Left ventricle myocardium inferior (tissue), 1 donor: ENCODE measurements at regions not wholly inside any gene's neighbourhood (a gene's known extent, or its start where the extent isn't known, plus 50 kb on each side); places are given as distances from the start of the nearest gene placed in this dataset.

Experiments
- DNase-seq: peaks from one replicate; pipeline ENCODE4 v3.0.0-alpha.2; 2020
- H3K27ac ChIP-seq: fragments of 200-600 bp; replicated peaks from 2 replicates; pipeline ENCODE4 v1.8.0; 2021
- H3K27me3 ChIP-seq: fragments of 200-600 bp; 2 replicates; pipeline ENCODE4 v1.8.0; 2021; ENCODE audit warnings: low read depth
- H3K36me3 ChIP-seq: fragments of 200-600 bp; 2 replicates; pipeline ENCODE4 v1.8.0; 2021
- H3K4me1 ChIP-seq: fragments of 200-600 bp; 2 replicates; pipeline ENCODE4 v1.8.0; 2021
- H3K4me3 ChIP-seq: fragments of 200-600 bp; 2 replicates; pipeline ENCODE4 v1.8.0; 2021; ENCODE audit warnings: mild to moderate bottlenecking, moderate library complexity
- H3K9me3 ChIP-seq: fragments of 200-600 bp; replicated peaks from 2 replicates; pipeline ENCODE4 v1.8.0; 2021
- intact Hi-C: fragments of 100-400 bp; cut with micrococcal nuclease; formaldehyde crosslinking; loops from one replicate; pipeline ENCODE4 v1.11.0; 2022
- TF ChIP-seq, protein P1 (sequence below): fragments of 200-600 bp; IDR thresholded peaks from 2 replicates; pipeline ENCODE4 v1.8.0; 2021; ENCODE audit warnings: antibody characterized with exemption, mild to moderate bottlenecking, borderline replicate concordance
- donor health status: DM: no; HTN: yes; CAD: no; lungs with severe emphysema.

GRCh38 chr12:125593269-125593668 is 528.0 kb downstream of the AACS start:
- Histone ChIP-seq H3K4me1 (no peaks in the 10 kb centered on the region), H3K4me3 (no peak overlapping the region), H3K9me3 (peaks cover 14% of the 10 kb centered on the region), H3K27me3 (no peaks in the 10 kb centered on the region), H3K27ac (no peak overlapping the region), H3K36me3 (no peaks in the 10 kb centered on the region)
- TF ChIP-seq, protein P1, sequence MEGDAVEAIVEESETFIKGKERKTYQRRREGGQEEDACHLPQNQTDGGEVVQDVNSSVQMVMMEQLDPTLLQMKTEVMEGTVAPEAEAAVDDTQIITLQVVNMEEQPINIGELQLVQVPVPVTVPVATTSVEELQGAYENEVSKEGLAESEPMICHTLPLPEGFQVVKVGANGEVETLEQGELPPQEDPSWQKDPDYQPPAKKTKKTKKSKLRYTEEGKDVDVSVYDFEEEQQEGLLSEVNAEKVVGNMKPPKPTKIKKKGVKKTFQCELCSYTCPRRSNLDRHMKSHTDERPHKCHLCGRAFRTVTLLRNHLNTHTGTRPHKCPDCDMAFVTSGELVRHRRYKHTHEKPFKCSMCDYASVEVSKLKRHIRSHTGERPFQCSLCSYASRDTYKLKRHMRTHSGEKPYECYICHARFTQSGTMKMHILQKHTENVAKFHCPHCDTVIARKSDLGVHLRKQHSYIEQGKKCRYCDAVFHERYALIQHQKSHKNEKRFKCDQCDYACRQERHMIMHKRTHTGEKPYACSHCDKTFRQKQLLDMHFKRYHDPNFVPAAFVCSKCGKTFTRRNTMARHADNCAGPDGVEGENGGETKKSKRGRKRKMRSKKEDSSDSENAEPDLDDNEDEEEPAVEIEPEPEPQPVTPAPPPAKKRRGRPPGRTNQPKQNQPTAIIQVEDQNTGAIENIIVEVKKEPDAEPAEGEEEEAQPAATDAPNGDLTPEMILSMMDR = no peak
- intact Hi-C loops = no loop called here
- no peak for DNase-seq

GRCh38 chr12:125604976-125605375 is 539.7 kb downstream of the AACS start:
- no peak overlapping the region for H3K4me3 ChIP-seq
- H3K4me1 ChIP-seq = no peaks in the 10 kb centered on the region
- H3K36me3 ChIP-seq = no peaks in the 10 kb centered on the region
- no peaks in the 10 kb centered on the region for H3K27me3 ChIP-seq
- no peak overlapping the region for H3K27ac ChIP-seq
- TF ChIP-seq, protein P1 = no peak
- no peak for DNase-seq
- intact Hi-C loops = no loop called here
- peaks cover 14% of the 10 kb centered on the region for H3K9me3 ChIP-seq

GRCh38 chr12:125606312-125606711 is 541.1 kb downstream of the AACS start:
- peaks cover 14% of the 10 kb centered on the region for H3K9me3 ChIP-seq
- H3K4me3 ChIP-seq = no peak overlapping the region
- H3K4me1 ChIP-seq = no peaks in the 10 kb centered on the region
- H3K27me3 ChIP-seq = no peaks in the 10 kb centered on the region
- H3K27ac ChIP-seq = no peak overlapping the region
- no peak for DNase-seq
- no peaks in the 10 kb centered on the region for H3K36me3 ChIP-seq
- TF ChIP-seq, protein P1 = no peak
- intact Hi-C loops = no loop called here

DNA sequence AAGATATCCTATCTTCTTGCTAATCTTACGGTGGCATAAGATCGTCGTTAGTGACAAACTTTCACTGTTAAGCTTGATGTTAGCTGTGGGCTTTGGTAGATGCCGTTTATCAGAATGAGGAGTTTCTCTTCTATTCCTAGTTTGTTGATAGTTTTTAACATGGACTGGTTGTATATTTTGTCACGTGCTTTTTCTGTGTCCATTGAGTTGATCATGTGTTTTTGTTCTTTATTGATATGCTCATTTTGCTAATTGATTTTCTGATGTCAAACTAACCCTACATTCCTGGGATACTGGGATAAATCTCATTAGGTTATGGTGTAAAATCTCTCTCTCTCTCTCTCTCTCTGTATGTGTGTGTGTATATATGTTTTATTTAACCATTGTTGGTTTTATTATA is 545.1 kb downstream of the AACS start:
- H3K36me3 ChIP-seq = no peaks in the 10 kb centered on the region
- no peak for DNase-seq
- no peak overlapping the region for H3K4me3 ChIP-seq
- no peaks in the 10 kb centered on the region for H3K27me3 ChIP-seq
- H3K9me3 ChIP-seq = no peaks in the 10 kb centered on the region
- no peak overlapping the region for H3K27ac ChIP-seq
- intact Hi-C loops = loop anchor here (10.0 kb wide), 1 partner anchor 815 kb away; no protein-coding TSS in a partner anchor
- no peaks in the 10 kb centered on the region for H3K4me1 ChIP-seq
- TF ChIP-seq, protein P1 = no peak

- no peak for DNase-seq
- TF ChIP-seq, protein P1 = no peak
- Histone ChIP-seq H3K27me3 (no peaks in the 10 kb centered on the region), H3K27ac (no peak overlapping the region), H3K4me1 (no peaks in the 10 kb centered on the region), H3K4me3 (no peak overlapping the region), H3K9me3 (no peaks in the 10 kb centered on the region), H3K36me3 (no peaks in the 10 kb centered on the region)
- intact Hi-C loops = loop anchor here (10.0 kb wide), 1 partner anchor 814 kb away; no protein-coding TSS in a partner anchor
Measured at GRCh38 chr12:125610971-125611370, 545.7 kb downstream of the AACS start.
